ENCODE measurements at regions not wholly inside any gene's neighbourhood (a gene's known extent, or its start where the extent isn't known, plus 50 kb on each side); places are given as distances from the start of the nearest gene placed in this dataset.
A peak's percentile ranks its signal among the peaks of the same experiment; 100 is the strongest.

DNA sequence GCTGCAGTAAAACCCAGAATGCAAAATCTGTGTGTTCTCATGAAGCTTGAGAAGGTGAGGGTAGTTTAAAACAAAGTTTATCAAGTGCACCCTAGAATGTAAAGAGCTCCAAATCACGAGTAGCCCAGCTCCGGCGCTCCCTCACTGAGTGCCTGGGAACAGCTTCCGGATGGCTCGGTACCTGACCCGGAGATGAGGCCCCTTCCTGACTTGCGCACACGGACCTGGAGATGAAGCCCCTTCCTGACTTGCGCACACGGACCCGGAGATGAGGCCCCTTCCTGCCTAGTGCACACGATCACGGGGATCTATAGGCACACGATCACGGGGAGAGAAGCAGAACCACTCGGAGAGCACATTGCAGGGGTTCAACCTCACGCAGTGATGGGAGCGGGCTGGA lies 322.1 kb upstream of the RNF32 start:
- H3K4me3 ChIP-seq (ENCODE audit: low read length in 3 of 3) = no peak overlapping the region
- no peak overlapping the region for H3K9ac ChIP-seq (ENCODE audit: low read length in 3 of 3)
- no peak for FAIRE-seq
- no peak for DNase-seq
- no peak overlapping the region for H3K27ac ChIP-seq (ENCODE audit: low read depth in 2 of 2, low read length in 2 of 2)
- H3K4me1 ChIP-seq (ENCODE audit: control insufficient read depth in 2 of 3, insufficient read depth in 2 of 3, low read depth in 1 of 3, low read length in 3 of 3) = no peaks in the 10 kb centered on the region
- H3K36me3 ChIP-seq (ENCODE audit: control insufficient read depth in 2 of 3, insufficient read depth in 3 of 3, low read length in 3 of 3) = no peaks in the 10 kb centered on the region
- intact Hi-C loops (cut with DNase I) = no loop called here
- TF ChIP-seq CTCF (IDR thresholded peaks at IDR 0.05; ENCODE audit: borderline replicate concordance, extremely low read depth, insufficient read depth) = no peak
- no peaks in the 10 kb centered on the region for H3K27me3 ChIP-seq (ENCODE audit: control insufficient read depth, insufficient read depth, low read length)
- no peaks in the 10 kb centered on the region for H3K9me3 ChIP-seq (ENCODE audit: control insufficient read depth in 2 of 3, insufficient read depth in 1 of 3, low read length in 3 of 3)

GRCh38 chr7:156309016-156309620 lies 331.5 kb upstream of the RNF32 start:
- DNase-seq (no peak), FAIRE-seq (no peak)
- intact Hi-C loops (cut with DNase I) = no loop called here
- Histone ChIP-seq H3K27me3 (ENCODE audit: control insufficient read depth, insufficient read depth, low read length) (no peaks in the 10 kb centered on the region), H3K9me3 (ENCODE audit: control insufficient read depth in 2 of 3, insufficient read depth in 1 of 3, low read length in 3 of 3) (no peaks in the 10 kb centered on the region), H3K27ac (ENCODE audit: low read depth in 2 of 2, low read length in 2 of 2) (no peak overlapping the region), H3K36me3 (ENCODE audit: control insufficient read depth in 2 of 3, insufficient read depth in 3 of 3, low read length in 3 of 3) (no peaks in the 10 kb centered on the region), H3K9ac (ENCODE audit: low read length in 3 of 3) (no peak overlapping the region), H3K4me3 (ENCODE audit: low read length in 3 of 3) (no peak overlapping the region), H3K4me1 (ENCODE audit: control insufficient read depth in 2 of 3, insufficient read depth in 2 of 3, low read depth in 1 of 3, low read length in 3 of 3) (no peaks in the 10 kb centered on the region)
- no peak for TF ChIP-seq CTCF (IDR thresholded peaks at IDR 0.05; ENCODE audit: borderline replicate concordance, extremely low read depth, insufficient read depth)

DNA sequence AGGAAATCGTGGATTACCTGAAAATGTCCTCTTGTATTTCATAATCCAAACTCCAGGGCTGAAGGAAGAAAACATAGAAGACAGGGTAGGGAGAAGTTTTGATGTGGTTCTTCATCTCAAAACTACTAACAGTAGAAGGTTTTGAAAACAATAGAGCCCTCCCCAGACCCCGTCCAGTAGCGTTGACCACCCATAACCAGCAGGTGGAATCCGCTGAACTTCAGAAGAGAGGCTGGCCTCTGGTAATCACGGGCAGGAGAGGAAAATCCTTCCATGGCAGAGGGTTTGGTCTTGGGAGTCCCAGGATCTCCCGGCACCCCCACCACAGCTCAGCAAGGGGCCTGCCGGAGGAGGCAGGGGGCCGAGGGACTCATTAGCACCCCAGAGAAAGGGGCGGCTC lies 333.4 kb upstream of the RNF32 start:
- H3K9ac ChIP-seq (ENCODE audit: low read length in 3 of 3) = no peak overlapping the region
- H3K4me1 ChIP-seq (ENCODE audit: control insufficient read depth in 2 of 3, insufficient read depth in 2 of 3, low read depth in 1 of 3, low read length in 3 of 3) = no peaks in the 10 kb centered on the region
- DNase-seq (no peak), FAIRE-seq (no peak)
- no peak overlapping the region for H3K4me3 ChIP-seq (ENCODE audit: low read length in 3 of 3)
- H3K27me3 ChIP-seq (ENCODE audit: control insufficient read depth, insufficient read depth, low read length) = no peaks in the 10 kb centered on the region
- intact Hi-C loops (cut with DNase I) = no loop called here
- no peaks in the 10 kb centered on the region for H3K9me3 ChIP-seq (ENCODE audit: control insufficient read depth in 2 of 3, insufficient read depth in 1 of 3, low read length in 3 of 3)
- no peaks in the 10 kb centered on the region for H3K36me3 ChIP-seq (ENCODE audit: control insufficient read depth in 2 of 3, insufficient read depth in 3 of 3, low read length in 3 of 3)
- no peak overlapping the region for H3K27ac ChIP-seq (ENCODE audit: low read depth in 2 of 2, low read length in 2 of 2)
- TF ChIP-seq CTCF (IDR thresholded peaks at IDR 0.05; ENCODE audit: borderline replicate concordance, extremely low read depth, insufficient read depth) = no peak

- intact Hi-C loops (cut with DNase I) = no loop called here
- Histone ChIP-seq H3K9me3 (ENCODE audit: control insufficient read depth in 2 of 3, insufficient read depth in 1 of 3, low read length in 3 of 3) (peaks cover 0 to 8% (median 4%) of the 10 kb centered on the region in 3 donors), H3K4me3 (ENCODE audit: low read length in 3 of 3) (no peak overlapping the region), H3K27ac (ENCODE audit: low read depth in 2 of 2, low read length in 2 of 2) (no peak overlapping the region), H3K27me3 (ENCODE audit: control insufficient read depth, insufficient read depth, low read length) (no peaks in the 10 kb centered on the region), H3K9ac (ENCODE audit: low read length in 3 of 3) (no peak overlapping the region), H3K36me3 (ENCODE audit: control insufficient read depth in 2 of 3, insufficient read depth in 3 of 3, low read length in 3 of 3) (no peaks in the 10 kb centered on the region), H3K4me1 (ENCODE audit: control insufficient read depth in 2 of 3, insufficient read depth in 2 of 3, low read depth in 1 of 3, low read length in 3 of 3) (no peaks in the 10 kb centered on the region)
- DNase-seq (peak in 2 of 5 donors; percentile 16 to 21), FAIRE-seq (no peak)
- TF ChIP-seq CTCF (IDR thresholded peaks at IDR 0.05; ENCODE audit: borderline replicate concordance, extremely low read depth, insufficient read depth) = no peak
Observed at GRCh38 chr7:156305351-156305750, 335.2 kb upstream of the RNF32 start.

Measured in kidney (tissue), 13 donors.